Activated naive CD8-positive, alpha-beta T cell treated with anti-CD3 and anti-CD28 coated beads for 36 hours (primary cell): ENCODE measurements at regions not wholly inside any gene's neighbourhood (a gene's known extent, or its start where the extent isn't known, plus 50 kb on each side); places are given as distances from the start of the nearest gene placed in this dataset.

ENCODE experiments used
- DNase-seq: peaks from one replicate; pipeline ENCODE4 v3.0.0; 2021
- H3K27ac Mint-ChIP-seq: one replicate; pipeline ENCODE4 v1.8.0; 2022; ENCODE audit warnings: mild to moderate bottlenecking, moderate library complexity, mixed read lengths
- H3K27me3 Mint-ChIP-seq: one replicate; pipeline ENCODE4 v1.8.0; 2022; ENCODE audit warnings: mild to moderate bottlenecking, mixed read lengths
- H3K36me3 Mint-ChIP-seq: one replicate; pipeline ENCODE4 v1.8.0; 2021; ENCODE audit warnings: mild to moderate bottlenecking, mixed read lengths
- H3K4me1 Mint-ChIP-seq: one replicate; pipeline ENCODE4 v1.8.0; 2021; ENCODE audit warnings: mixed read lengths
- H3K4me3 Mint-ChIP-seq: one replicate; pipeline ENCODE4 v1.8.0; 2022; ENCODE audit warnings: mild to moderate bottlenecking, moderate library complexity, mixed read lengths
- H3K9me3 Mint-ChIP-seq: one replicate; pipeline ENCODE4 v1.8.0; 2022; ENCODE audit warnings: mixed read lengths

DNA sequence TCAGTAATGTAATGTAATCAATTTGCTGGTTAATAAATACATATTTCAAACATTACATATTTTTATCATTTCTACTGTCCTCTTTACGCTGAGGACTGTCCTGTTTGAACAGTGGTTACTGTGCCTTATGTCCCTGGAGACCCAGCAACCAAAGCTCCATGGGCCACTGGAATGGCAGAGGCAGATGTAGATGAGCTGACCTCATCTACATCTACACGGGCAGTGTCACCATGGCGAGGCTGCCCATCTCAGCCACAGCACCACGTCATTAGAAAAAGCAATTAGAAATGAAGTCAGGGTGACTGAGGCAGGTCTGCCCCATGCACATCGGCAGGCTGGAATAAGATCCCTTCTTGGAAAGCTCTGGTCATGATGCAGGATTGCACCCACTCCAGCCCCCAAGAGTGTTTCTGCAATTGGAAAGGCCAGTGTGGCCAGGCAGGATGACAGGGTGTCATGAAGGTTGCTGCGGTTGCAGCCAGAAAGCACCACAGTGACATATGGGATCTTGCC is 237.5 kb downstream of the NDUFA10 start:
- Mint-ChIP-seq H3K27me3 (no peaks in the 10 kb centered on the region), H3K4me3 (no peak overlapping the region), H3K36me3 (peaks cover 2% of the 10 kb centered on the region), H3K27ac (no peak overlapping the region), H3K9me3 (peaks cover 6% of the 10 kb centered on the region), H3K4me1 (no peaks in the 10 kb centered on the region)
- DNase-seq = no peak

DNA sequence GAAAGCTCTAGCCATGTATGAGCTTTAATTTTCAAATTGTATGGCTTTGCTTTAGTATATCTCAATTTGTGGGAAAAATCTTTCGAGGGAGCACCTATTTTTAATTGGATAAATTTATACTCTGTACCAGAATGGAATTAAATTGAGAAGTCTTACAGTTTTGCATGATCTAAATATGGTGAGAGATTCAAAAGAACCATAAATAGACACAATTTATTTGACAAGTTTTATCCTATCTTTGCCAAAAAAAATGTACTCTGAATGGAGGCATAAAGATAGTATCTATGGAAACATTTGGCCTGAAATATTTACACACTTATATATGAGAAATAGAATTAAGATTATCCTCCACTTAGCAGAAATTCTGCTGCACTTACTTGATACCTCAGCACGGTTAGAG is 238.4 kb downstream of the NDUFA10 start:
- H3K36me3 Mint-ChIP-seq = peaks cover 2% of the 10 kb centered on the region
- peaks cover 6% of the 10 kb centered on the region for H3K9me3 Mint-ChIP-seq
- H3K27me3 Mint-ChIP-seq = no peaks in the 10 kb centered on the region
- no peak overlapping the region for H3K27ac Mint-ChIP-seq
- no peaks in the 10 kb centered on the region for H3K4me1 Mint-ChIP-seq
- no peak for DNase-seq
- no peak overlapping the region for H3K4me3 Mint-ChIP-seq

DNA sequence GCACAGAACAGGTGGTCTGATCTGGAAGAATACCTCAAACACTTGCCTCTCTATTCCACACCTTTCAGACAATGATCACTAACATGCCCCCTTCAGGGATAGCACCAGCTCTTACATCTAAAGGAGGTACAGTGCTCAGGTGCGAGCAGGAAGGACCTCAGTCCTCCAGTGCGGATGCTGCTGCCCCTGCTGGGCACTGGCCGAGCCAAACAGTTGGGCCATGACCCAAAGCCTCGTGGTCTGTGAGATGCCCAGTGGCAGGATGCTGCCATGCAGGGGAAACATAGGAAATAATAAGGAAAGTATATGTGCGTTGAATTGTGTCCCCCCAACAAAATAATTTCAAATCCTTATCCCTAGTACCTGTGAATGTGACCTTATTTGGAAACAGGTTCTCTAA is 243.7 kb downstream of the NDUFA10 start:
- peaks cover 4% of the 10 kb centered on the region for H3K27me3 Mint-ChIP-seq
- H3K4me1 Mint-ChIP-seq = no peaks in the 10 kb centered on the region
- no peak overlapping the region for H3K27ac Mint-ChIP-seq
- peaks cover 2% of the 10 kb centered on the region for H3K36me3 Mint-ChIP-seq
- DNase-seq = no peak
- H3K9me3 Mint-ChIP-seq = peaks cover 6% of the 10 kb centered on the region
- H3K4me3 Mint-ChIP-seq = no peak overlapping the region

DNA sequence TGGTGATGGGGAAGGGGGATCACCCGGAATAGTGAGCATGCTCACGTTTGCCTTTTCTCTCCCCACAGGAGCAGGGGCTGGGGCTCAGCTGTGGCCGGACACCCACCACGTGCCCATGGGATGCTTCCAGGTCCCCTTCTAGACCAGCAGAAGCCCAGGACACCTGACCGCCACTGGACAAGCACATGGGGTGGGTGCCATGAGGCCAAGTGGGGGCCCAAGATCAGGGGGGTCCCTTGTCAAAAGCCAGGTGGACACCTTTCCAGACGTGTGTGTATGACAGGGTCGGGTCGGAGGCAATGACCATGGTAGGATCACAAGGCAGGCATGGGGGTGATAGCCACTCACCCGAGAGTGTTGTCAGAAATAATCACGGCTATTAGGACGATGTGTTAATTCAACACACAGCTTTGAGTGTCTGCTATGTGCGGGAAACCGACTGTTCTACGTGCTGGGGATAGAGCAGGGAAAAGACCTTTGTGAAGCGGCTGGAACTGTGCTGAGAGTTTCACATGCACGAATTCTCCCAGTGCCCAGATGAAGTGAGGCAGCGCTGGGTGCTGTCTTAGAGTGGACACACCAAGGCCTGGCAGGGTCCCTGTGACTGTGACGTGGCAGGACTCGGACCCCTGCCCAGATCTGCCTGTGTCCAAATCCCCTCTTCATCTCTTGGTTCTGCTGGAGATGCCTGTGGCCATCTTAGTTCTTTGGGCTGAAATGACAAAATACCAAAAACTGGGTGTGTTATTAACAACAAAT is 244.7 kb downstream of the NDUFA10 start:
- no peak overlapping the region for H3K27ac Mint-ChIP-seq
- peaks cover 2% of the 10 kb centered on the region for H3K36me3 Mint-ChIP-seq
- peaks cover 4% of the 10 kb centered on the region for H3K27me3 Mint-ChIP-seq
- peaks cover 2% of the 10 kb centered on the region for H3K9me3 Mint-ChIP-seq
- DNase-seq = no peak
- H3K4me3 Mint-ChIP-seq = no peak overlapping the region
- no peaks in the 10 kb centered on the region for H3K4me1 Mint-ChIP-seq

DNA sequence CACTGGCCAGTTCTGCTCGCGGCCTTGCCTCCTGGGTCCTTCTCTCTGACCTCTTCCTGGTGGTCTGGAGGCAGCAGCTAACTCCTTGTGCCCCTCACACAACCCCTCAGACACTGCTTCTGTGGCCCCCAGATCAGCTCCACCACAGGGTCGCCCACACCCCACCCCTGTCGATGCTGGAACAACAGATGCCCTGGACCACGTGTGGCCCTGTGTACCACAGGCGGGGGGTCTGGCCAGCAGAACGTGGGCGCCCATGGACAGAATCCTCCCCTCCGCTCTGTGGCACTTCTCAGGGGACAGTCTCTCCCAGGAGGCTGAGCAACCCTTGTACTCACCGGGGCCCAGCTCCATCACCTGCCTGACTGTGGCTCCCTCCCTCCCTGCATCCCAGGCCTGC is 245.6 kb downstream of the NDUFA10 start:
- Mint-ChIP-seq H3K4me3 (no peak overlapping the region), H3K9me3 (no peaks in the 10 kb centered on the region), H3K27me3 (peaks cover 4% of the 10 kb centered on the region), H3K4me1 (no peaks in the 10 kb centered on the region), H3K36me3 (no peaks in the 10 kb centered on the region), H3K27ac (no peak overlapping the region)
- no peak for DNase-seq

DNA sequence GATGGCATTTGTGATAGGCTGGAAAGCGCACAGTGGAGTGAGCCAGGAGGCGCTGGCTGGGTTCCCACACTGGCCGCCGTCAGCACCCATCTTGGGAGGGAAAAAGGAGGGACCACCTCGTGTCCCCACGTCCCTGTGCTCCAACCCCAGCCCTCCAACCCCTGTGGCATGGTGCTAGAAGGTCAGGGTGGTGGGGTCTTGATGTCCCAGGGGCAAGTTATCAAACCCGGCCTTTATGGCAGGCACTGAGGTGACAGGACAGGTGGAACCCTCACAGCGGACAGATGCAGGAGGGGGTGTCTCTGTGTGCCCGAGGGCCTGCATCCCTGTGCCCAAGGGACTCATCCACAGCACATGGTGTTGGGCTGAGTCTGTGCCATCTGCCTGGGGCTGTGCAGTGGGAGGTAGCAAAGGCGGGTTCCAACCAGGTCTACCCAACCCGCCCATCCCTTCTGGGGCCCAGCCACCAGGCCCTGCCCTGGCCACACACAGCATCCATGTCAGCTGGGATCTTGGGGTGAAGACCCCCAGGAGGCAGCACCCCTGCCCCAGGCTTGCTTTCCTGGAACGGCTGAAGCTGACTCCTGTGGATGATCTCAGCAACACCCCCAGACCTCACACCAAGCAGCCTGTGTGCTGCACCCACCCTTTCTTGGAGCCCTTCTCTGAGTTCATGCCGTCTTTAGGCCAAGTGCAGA is 246.1 kb downstream of the NDUFA10 start:
- no peak overlapping the region for H3K4me3 Mint-ChIP-seq
- no peak overlapping the region for H3K27ac Mint-ChIP-seq
- no peak for DNase-seq
- H3K4me1 Mint-ChIP-seq = no peaks in the 10 kb centered on the region
- no peaks in the 10 kb centered on the region for H3K9me3 Mint-ChIP-seq
- H3K36me3 Mint-ChIP-seq = no peaks in the 10 kb centered on the region
- peaks cover 4% of the 10 kb centered on the region for H3K27me3 Mint-ChIP-seq

DNA sequence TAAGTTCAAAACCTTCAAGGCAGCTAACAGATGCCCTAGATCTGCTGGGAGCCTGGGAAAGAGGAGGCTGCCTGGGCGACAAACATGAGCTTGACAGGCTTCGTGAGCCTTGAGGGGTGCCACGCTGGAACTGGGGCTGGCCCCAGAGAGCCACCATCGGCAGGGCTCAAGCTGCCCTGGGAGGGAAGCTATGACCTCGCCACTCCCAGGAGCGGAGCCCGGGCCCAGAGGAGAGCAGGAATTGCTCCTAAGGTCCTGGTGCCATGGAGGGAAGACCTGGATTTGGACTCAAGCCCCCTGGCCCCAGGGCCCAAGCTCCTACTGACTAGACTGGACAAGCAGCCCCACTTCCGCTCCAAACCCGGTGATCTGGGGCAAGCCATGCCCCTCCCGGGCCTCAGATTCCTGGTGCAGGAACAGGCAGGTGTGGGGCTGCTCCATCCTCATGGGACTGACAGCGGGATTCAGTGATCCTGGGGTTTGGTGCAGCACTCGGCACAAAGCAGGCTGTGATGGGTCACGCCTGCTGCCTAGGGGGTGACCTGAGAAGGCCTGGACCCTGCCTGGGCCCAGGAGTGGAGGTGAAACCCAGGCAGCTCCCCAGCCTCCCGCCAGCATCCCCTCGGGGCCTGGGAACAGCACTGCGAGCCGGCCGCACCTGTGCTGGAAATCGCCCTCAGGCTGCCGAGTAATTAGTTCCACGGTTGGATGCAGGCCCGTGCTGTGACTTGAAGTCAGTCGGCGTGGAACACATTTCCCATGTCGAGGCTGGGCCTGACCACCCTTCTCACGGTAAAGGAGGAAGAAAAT is 246.9 kb downstream of the NDUFA10 start:
- no peaks in the 10 kb centered on the region for H3K4me1 Mint-ChIP-seq
- H3K36me3 Mint-ChIP-seq = no peaks in the 10 kb centered on the region
- no peak overlapping the region for H3K4me3 Mint-ChIP-seq
- H3K27me3 Mint-ChIP-seq = peaks cover 4% of the 10 kb centered on the region
- no peak for DNase-seq
- no peak overlapping the region for H3K27ac Mint-ChIP-seq
- no peaks in the 10 kb centered on the region for H3K9me3 Mint-ChIP-seq

DNA sequence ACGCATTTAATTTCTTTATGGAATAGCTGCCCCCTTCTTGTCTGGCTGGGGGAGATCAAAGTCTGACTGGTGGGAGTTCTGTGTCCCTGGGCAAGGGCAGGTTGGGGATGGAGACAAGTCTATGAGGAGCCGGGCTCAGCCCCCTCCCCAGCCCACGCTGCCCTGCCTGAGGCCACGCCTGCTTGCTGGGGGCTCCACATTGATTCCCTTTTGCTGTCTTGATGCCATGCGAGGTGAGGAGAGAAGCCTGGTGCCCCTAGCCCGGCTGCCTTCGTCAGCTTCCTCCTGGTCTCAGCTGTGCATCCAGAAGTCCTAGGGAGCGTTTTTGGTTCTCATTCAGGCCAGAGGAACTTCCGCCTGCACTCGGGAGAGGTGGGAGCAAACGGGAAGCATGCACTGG is 247.9 kb downstream of the NDUFA10 start:
- no peak overlapping the region for H3K4me3 Mint-ChIP-seq
- H3K27ac Mint-ChIP-seq = no peak overlapping the region
- H3K27me3 Mint-ChIP-seq = peaks cover 4% of the 10 kb centered on the region
- no peak for DNase-seq
- no peaks in the 10 kb centered on the region for H3K36me3 Mint-ChIP-seq
- no peaks in the 10 kb centered on the region for H3K4me1 Mint-ChIP-seq
- no peaks in the 10 kb centered on the region for H3K9me3 Mint-ChIP-seq

DNA sequence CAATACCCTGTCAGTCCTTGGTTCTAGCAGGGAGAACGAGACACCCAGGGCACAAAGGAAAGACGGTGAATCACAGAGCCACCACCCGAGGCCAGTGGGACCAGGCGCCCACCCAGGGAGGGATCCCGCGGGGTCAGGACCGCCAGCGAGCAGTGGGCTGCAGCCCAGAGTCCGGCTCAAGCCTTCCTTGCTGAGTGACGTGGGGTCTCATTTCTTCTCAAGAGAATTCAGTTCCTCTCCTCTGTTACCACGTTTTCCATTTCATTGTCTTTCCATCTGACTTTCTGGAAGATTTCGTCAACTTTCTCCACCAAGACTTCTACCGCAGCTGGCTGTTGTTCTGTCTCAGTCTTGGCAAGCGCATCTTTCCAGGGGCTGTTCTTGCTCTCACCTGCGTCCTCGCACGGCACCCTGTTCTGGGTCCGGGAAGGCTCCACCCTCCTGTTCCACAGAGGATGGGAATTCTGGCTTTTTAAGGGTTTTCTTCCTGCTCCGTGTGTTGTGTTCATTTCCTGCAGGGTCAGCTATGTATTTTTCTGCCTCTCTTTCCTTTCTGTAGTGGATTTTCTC is 248.6 kb downstream of the NDUFA10 start:
- Mint-ChIP-seq H3K4me3 (no peak overlapping the region), H3K27ac (no peak overlapping the region), H3K9me3 (peaks cover 2% of the 10 kb centered on the region), H3K36me3 (no peaks in the 10 kb centered on the region), H3K4me1 (no peaks in the 10 kb centered on the region), H3K27me3 (peaks cover 4% of the 10 kb centered on the region)
- no peak for DNase-seq

DNA sequence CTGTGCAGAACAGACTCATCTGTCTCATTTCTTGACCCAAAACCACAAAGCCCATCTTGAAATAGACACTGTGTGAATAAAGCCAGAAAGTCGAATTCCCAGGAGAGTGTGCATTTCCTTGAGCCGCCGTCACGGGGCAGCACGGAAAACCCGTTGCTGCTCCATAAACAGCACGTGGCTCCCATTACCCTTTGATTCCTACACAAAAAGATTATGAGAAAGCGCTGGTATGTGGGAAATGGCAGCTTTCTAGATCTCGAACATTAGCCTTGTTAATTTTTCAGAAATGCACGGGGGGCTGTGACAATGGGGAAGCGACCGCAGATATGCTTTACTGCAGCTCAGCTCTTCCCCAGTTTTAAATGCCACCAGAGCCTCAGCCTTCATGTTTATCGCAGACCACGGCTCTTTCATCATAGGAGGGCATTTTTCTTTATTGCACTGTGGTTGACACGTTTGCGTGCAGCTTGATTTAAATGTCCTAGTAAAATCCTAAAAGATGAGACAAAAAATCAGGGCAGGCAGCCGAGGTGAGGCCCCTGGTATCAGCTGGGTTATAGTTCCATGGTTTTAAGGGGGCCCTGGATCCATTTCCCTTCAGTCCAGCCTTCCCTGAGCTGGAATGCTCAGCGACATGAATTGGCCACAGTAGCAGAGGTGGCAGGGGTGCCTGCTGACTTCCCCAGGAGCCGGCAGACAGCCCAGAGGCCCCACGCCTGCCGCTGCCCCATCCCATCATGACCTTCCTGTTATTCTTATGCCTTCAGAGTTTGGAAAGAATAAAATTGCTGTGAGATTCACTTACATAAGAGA is 249.3 kb downstream of the NDUFA10 start:
- H3K9me3 Mint-ChIP-seq = peaks cover 6% of the 10 kb centered on the region
- H3K4me1 Mint-ChIP-seq = no peaks in the 10 kb centered on the region
- H3K36me3 Mint-ChIP-seq = no peaks in the 10 kb centered on the region
- DNase-seq = no peak
- peaks cover 4% of the 10 kb centered on the region for H3K27me3 Mint-ChIP-seq
- no peak overlapping the region for H3K27ac Mint-ChIP-seq
- H3K4me3 Mint-ChIP-seq = no peak overlapping the region

DNA sequence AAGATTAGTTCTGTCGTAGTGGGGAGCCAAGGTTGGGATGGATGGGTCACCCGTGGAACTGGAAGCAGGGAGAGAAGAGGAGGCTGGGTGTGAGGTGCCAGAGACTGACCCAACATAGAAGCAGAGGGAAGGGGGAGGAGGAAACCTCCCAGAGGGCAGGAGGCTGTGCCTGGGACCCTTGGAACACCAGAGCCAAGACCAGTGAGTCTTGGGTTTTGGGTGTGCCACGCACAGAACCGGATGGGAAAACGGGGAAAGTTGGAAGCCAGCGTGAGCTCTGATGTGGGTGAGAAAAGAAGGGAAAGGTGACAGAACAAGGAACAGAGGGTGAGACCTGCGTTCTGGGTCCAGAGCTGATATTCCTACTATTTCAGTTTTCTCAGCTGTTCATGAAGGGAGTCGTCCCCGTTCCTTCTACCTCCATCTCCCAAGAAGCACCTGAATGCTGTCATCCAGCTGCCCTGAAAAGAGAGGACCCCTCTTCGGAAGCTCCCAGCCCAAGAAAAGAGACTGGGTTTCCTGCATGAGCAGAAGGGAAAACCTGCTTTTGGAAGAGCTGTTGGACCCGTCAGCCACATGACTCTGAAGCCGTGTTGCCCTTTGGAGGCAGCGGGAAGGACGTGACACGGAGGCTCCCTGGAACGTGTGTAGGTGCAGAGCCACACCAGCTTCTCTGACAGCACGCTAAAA is 250.1 kb downstream of the NDUFA10 start:
- H3K27me3 Mint-ChIP-seq = peaks cover 4% of the 10 kb centered on the region
- no peaks in the 10 kb centered on the region for H3K36me3 Mint-ChIP-seq
- H3K27ac Mint-ChIP-seq = no peak overlapping the region
- DNase-seq = no peak
- peaks cover 6% of the 10 kb centered on the region for H3K9me3 Mint-ChIP-seq
- H3K4me3 Mint-ChIP-seq = no peak overlapping the region
- no peaks in the 10 kb centered on the region for H3K4me1 Mint-ChIP-seq

DNA sequence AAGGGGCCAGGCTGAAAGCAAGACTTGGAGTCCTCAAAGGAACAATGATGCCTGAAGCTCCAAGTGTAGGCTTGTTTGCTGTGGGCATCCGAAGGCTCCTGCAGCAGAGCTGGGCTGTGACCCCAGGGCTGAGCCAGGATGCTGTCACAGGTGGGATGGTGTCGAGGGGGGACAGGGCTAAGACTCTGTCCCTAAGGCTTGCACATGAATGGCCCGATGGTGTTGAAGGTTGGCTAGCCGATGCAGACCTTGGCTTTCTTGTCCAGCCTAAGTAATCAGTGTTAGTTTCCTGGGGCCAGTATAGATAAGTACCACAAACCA is 251.0 kb downstream of the NDUFA10 start:
- Mint-ChIP-seq H3K9me3 (peaks cover 6% of the 10 kb centered on the region), H3K4me1 (no peaks in the 10 kb centered on the region), H3K27me3 (peaks cover 4% of the 10 kb centered on the region), H3K27ac (no peak overlapping the region), H3K4me3 (no peak overlapping the region), H3K36me3 (no peaks in the 10 kb centered on the region)
- no peak for DNase-seq

DNA sequence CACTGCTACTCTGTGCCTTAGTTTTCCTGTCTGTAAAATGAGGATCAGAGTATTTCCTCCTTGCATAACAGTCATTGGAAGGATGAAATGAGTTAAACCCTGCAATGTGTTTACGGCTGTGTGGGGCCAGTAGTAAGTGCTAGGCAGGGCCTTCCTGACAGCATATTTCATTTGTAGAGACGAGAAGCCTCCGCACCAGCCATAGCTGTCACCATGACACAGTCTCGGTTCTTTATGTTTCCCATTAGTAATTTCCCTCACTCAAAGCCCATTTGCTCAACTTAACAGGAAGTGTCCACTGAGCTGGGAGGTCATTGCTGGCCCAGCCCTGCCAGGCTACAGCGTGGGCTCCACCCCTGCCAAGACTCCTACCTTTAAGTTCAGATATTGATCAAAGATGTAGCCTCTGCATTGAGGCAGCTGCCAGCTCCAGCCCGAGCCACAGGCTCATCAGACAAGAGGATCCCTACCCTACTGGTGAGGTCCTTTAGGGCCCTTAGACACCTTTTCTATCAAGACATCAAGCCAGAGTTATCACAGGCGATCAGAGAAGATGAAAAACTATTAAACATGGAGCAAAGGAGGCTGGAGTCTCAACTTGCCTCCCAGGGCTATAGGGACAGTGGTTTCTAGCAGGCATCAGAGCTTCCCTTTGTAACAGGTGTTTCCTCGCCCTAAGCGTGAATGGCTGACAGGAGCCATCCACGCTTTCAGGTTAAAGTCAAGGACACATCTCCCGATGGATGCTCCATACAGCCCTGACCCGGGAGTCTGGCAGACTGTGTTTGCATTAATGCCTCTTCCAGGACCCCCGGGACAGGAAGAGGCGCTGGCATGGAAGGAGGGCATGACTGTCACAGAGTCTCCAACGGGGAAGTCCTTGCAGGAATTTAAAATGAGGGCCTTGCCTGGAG is 251.7 kb downstream of the NDUFA10 start:
- Mint-ChIP-seq H3K27ac (no peak overlapping the region), H3K27me3 (peaks cover 4% of the 10 kb centered on the region), H3K36me3 (no peaks in the 10 kb centered on the region), H3K9me3 (peaks cover 6% of the 10 kb centered on the region), H3K4me1 (no peaks in the 10 kb centered on the region), H3K4me3 (no peak overlapping the region)
- no peak for DNase-seq
